Urothelium cell line (cell line): ENCODE measurements at regions not wholly inside any gene's neighbourhood (a gene's known extent, or its start where the extent isn't known, plus 50 kb on each side); places are given as distances from the start of the nearest gene placed in this dataset.
"Not testable (repeated sequence)": the region's sequence is repeated elsewhere in the genome, so short reads cannot be mapped to it uniquely, and the experiment has no call there.

ENCODE experiments used
- DNase-seq: peaks from one replicate; pipeline ENCODE4 v3.0.0; 2011; ENCODE audit warnings: low spot score, mixed read lengths
- FAIRE-seq: peaks from 2 replicates; lab custom pipeline; 2011; peaks lifted over from hg19 to GRCh38; lab: Jason Lieb, UNC

- DNase-seq (no peak), FAIRE-seq (no peak)
Measured at GRCh38 chr4:156553659-156554058, 417.9 kb downstream of the PDGFC start.

- FAIRE-seq, result no peak
Measured at GRCh38 chr4:156547891-156548290, 423.7 kb downstream of the PDGFC start.

DNA sequence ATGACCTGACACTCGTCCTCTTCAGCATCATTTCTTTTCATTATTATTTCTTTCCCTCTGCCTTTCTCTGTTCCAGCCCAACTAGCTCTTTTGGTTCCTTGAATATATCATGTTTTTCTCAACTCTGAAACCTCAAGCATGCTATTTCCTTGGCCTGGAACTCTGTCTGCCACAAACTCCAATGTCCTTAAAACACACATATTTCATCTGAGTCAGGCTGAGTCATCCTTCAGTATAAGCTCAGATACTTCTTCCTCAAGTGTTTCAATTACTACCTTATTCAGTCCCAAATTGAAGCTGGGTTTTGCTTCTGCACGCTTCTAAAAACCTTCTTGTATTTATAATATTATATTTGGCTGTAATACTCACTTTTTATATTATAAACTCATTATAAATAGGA is 424.2 kb downstream of the PDGFC start:
- FAIRE-seq, result no peak
- DNase-seq, result peak; percentile 38

More at GRCh38 chr4:156547891-156548290, 423.7 kb downstream of the PDGFC start:
- DNase-seq, result no peak

DNA sequence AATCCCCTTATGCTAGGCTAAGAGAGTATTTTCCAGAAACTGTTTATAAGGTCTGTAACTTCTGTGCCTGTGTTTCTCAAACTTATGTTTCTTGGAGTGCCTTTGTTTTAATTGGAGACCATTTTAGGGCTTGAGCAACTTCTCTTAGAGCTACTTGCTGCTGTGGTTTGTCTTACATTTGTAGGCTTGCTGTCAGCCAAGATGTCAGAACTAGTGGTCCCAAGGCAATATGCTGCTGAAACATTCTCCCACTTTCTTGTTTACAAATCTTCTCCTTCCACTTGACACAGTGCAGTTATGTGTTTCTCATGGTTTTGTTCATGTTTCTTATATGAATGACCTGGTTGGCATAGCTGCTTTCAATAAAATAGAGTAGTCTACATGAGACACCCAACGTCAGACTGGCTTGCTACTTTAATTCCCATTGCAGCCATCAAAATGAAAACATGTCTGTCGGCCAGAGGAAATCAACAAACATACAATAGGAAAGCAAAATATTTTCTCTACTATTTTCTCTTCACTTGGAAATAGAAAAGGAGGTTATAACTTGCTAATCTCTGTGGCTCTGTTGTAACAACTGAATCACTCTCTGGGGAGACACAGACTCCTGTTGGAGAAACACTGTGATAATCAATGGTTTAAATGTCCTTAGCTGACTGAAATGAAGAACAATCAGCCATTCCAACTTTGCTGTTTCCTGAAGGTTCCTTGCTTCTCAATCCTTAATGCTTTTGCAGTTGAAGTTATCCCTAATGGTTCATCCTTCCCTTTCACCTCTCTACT is 426.4 kb downstream of the PDGFC start:
- no peak for FAIRE-seq
- no peak for DNase-seq

- DNase-seq (no peak), FAIRE-seq (no peak)
Measured at GRCh38 chr4:156539376-156539775, 432.2 kb downstream of the PDGFC start.

DNA sequence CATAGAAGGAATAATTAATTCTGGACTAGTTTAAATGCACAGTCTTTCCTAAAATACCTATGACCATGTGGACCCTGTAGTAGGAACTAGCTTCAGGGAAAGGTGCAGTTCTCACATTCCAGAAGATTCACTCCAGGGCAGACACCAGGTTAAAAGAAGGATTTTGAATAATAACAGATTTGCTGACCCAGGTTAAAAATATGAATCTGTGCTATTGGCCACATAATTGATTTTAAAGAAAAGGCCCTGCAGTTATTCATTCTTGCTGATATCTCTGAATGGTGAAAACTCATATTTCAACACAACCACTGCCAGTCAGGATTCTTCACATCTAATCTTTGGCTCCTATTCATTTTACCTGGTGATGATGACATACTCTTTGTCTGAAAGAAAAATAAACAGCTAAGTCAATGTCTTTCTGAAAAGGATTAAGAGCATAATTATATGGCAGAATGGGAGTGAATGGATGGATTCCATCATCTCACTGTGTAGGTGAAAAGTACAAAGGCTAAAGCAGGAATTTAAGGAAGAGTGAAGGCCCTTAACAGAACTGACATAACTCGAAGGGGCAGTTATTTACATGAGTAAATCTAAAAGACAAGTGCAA is 432.8 kb downstream of the PDGFC start:
- DNase-seq (no peak), FAIRE-seq (no peak)

DNA sequence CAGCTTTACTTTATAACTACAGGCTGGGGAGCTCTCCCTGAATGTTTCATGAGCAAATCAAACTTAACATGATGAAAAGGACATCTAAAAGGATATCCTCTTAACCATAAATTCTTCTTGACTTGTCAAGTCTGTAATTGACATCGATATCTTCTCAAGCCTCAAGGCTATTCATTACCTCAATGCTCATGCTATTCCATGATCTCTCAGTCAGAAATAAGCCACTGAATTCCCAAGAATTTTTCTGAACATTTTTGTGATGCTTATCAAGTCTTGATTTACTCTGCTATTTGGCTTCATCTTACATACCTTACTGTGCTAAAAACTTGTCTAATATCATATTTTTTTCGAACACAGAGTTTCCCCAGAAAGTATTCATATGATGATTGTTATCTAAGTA is 433.4 kb downstream of the PDGFC start:
- FAIRE-seq, result no peak
- no peak for DNase-seq

DNA sequence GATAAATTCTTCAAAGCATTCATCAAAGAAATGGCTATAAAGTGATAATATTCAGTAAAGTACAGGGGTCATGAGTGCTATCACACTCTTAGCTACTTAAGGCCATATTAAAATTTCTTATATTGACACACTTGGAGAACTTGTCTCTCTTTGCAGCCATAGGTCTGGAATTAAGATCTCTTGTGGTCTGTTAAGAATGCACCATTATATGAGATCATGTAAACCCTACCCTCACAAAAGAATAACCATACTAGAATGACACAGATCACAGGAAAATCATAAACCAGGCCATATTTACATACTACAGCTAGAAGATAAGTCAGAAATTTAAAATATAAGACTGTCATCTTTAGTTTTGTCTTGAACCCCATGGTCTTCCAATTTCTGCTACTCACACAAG is 434.3 kb downstream of the PDGFC start:
- no peak for FAIRE-seq
- DNase-seq, result no peak

- DNase-seq, result no peak
- FAIRE-seq, result no peak
Measured at GRCh38 chr4:156536661-156537060, 434.9 kb downstream of the PDGFC start.

DNA sequence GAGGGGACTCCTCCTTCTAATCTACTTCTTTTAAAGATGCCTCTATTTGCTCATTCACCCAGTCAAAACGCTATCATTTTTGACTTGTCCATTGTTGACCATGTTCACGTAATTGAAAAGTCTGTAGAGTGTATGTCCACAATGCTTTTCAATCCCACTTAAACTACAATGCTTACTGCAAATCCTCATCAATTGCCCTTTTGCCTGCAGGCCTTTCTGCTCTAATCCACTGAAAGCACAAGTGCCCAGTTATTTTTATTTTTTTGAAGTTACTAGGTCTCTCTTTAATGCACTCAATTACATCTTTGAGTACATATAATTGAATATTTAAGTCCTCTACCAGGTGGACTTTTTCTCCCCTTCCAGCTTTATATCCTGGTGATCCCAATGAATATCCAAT is 437.4 kb downstream of the PDGFC start:
- no peak for FAIRE-seq
- DNase-seq, result no peak

GRCh38 chr4:156528216-156528615 is 443.4 kb downstream of the PDGFC start:
- FAIRE-seq, result no peak

DNA sequence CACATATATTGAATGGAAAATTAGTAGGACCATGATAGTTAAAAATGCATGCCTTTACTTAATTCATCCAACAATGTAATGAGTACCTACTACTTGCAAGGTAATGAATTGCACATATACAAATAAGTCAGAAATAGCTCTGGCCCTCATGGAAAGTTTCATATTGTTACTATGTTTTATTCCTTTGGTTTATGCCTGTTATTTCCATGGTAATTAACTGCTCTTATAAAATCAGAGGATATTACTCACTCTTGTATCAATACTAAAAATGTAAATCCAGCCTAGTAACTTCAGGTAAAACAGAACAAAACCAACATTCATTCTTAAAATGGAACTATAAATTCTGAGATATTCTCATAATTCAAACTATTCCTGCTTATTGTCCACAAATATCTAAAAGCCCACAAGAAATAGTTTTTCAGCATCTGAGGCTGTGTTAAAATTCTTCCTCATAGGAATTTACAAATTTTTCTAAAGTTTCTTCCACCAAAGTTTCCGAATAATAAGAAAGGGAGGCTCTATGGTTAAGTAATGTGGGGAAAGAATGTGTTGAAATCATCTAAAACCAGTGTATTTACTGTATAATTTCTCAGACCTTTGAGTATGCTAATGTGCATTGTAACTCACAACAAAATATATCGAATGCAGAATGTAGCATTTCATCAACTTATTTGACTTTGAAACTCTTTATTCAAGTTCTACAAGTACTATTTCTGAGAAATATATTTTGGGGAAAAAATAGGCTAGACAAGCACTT is 444.2 kb downstream of the PDGFC start:
- no peak for FAIRE-seq

More at GRCh38 chr4:156528216-156528615, 443.4 kb downstream of the PDGFC start:
- DNase-seq, result no peak

GRCh38 chr4:156523991-156524390 is 447.6 kb downstream of the PDGFC start:
- FAIRE-seq (no peak), DNase-seq (no peak)

More for the DNA sequence above, 444.2 kb downstream of the PDGFC start:
- DNase-seq, result no peak

DNA sequence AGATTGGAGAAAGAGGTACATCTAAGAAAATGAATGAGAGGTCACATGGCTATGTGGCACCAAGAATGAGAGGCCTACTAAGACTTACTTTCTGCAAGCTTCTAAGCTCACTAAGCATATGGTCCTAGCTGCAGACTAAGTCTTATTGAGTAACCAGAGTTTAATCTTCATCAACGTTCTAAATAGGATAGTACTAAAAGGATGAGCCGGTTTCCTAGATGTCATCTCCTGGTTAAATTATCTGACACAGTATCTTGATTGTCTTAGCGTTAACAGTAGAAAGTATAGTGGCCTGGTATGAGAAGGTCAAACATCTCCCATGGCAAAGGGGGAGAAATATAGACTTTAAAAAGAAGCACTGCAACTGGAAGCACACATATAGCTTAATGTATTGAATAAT is 448.1 kb downstream of the PDGFC start:
- FAIRE-seq, result no peak

GRCh38 chr4:156521631-156522030 is 450.0 kb downstream of the PDGFC start:
- no peak for FAIRE-seq

More for the DNA sequence above, 448.1 kb downstream of the PDGFC start:
- no peak for DNase-seq

DNA sequence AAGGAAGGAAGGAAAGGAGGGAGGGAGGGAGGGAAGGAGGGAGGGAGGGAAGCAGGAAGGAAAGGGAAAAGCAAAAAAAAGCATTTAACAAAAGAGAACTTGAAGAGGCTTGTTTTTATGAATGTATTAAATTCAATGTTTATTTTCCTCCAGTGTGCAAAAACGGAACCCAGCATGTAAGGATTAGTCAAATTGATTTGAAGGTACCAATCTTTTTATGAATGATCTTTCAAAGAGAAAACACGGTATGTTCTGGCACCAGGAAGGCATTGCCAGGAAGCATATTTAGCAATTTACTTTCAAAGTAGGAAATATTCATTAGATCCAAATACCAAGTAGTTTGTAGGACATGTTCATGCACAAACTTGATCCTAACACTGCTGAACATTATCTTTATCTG is 453.6 kb downstream of the PDGFC start:
- DNase-seq (no peak), FAIRE-seq (no peak)

More at GRCh38 chr4:156521631-156522030, 450.0 kb downstream of the PDGFC start:
- no peak for DNase-seq

GRCh38 chr4:156517546-156517945 is 454.1 kb downstream of the PDGFC start:
- DNase-seq (no peak), FAIRE-seq (no peak)

DNA sequence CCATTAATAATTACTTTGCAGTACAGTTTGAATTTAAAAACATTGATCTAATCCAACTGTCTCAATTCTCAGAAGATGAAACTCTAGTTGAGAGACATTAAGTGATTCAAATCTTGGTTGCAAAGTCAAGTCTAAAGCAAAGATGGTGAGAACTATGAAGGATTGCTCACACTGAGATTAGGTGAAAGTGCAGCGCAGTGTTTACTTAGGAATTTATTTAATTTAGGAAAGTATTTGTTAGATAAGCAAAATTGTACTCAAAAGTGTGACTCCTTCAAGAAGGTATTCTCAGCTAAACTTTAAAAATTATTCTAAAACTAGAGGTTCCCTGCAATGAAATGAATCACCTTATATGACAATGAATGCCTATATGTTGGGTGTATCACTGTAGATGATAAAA is 454.9 kb downstream of the PDGFC start:
- FAIRE-seq (no peak), DNase-seq (no peak)

DNA sequence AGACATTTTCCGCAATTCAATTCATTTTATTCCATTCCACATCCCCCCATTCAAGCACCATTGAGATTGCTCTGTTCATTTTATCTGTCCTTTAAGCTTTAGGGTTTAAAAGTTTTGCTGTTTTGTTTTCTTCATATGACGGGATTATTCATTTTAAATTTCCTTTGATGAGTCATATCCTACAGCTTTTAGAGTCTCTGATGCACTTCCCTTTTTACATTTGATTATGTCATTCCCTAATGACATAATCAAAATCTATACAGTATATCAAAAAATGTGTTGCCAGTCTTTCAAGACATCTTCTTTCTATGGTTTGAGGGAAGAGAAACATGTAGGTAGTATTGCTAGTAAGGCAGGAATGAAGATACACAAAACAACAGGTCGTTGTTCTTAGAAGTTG is 456.3 kb downstream of the PDGFC start:
- DNase-seq, result no peak
- no peak for FAIRE-seq

DNA sequence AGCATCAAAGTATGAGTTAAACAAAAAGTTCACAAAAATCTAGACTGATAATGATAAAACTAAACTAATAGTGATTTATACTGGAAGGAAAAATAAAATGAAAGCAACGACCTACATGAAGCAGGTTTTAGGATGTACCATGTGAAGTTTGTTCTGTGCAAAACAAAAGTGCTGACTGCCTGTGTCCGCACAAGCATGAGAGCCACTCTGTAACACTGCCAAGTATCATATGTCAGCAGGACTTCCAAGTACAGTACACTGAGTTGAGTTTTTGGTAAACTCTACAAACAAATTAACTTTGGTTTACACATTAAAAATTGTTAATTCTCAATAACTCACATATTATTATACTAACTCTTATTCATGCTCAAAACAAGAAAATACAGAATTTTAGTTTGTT is 459.0 kb downstream of the PDGFC start:
- no peak for FAIRE-seq

DNA sequence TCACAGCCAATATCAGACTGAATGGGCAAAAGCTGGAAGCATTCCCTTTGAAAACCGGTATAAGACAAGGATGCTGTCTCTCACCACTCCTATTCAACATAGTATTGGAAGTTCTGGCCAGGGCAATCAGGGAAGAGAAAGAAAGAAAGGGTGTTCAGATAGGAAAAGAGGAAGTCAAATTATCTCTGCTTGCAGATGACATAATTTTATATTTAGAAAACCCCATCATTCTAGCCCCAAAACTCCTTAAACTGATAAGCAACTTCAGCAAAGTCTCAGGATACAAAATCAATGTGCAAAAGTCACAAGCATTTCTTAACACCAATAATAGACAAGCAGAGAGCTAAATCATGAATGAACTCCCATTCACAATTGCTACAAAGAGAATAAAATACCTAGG is 461.7 kb downstream of the PDGFC start:
- not testable (repeated sequence) for DNase-seq, FAIRE-seq

More for the DNA sequence above, 459.0 kb downstream of the PDGFC start:
- no peak for DNase-seq
